A673 (cell line): ENCODE measurements at regions not wholly inside any gene's neighbourhood (a gene's known extent, or its start where the extent isn't known, plus 50 kb on each side); places are given as distances from the start of the nearest gene placed in this dataset.

ENCODE experiments used
- CTCF ChIP-seq: fragments of 300-800, 200-600 bp; sonication (generic); conservative IDR thresholded peaks from 2 replicates; pipeline ENCODE4 v1.5.1; 2017; ENCODE audit warnings: low read depth, mild to moderate bottlenecking, antibody characterized with exemption, low read length, moderate library complexity, mixed read lengths
- EZH2 ChIP-seq: fragments of 200-600 bp; sonication (generic); IDR thresholded peaks from 2 replicates; pipeline ENCODE4 v1.6.1; 2017; ENCODE audit warnings: borderline replicate concordance, low read depth, mild to moderate bottlenecking, mixed read lengths, antibody characterized with exemption, low read length; ENCODE audit not compliant: poor library complexity, severe bottlenecking

- no peak for TF ChIP-seq CTCF
- TF ChIP-seq EZH2, result no peak
Measured at GRCh38 chr11:49505231-49505630, 296.8 kb upstream of the FOLH1 start.
